Upper lobe of right lung (tissue), 1 donor: ENCODE measurements at regions not wholly inside any gene's neighbourhood (a gene's known extent, or its start where the extent isn't known, plus 50 kb on each side); places are given as distances from the start of the nearest gene placed in this dataset.
A peak's percentile ranks its signal among the peaks of the same experiment; 100 is the strongest.
"Not testable (repeated sequence)": the region's sequence is repeated elsewhere in the genome, so short reads cannot be mapped to it uniquely, and the experiment has no call there.

Experiments
- ATAC-seq: fragments of 200-7000 bp; cut with Tn5 transposase; one replicate; pipeline ENCODE4 v1.9.1; 2020; ENCODE audit warnings: mild to moderate bottlenecking, moderate library complexity
- DNase-seq: peaks from one replicate; pipeline ENCODE4 v3.0.0-alpha.2; 2020
- H3K27ac ChIP-seq: fragments of 200-600 bp; one replicate; pipeline ENCODE4 v1.8.0; 2022
- H3K27me3 ChIP-seq: fragments of 200-600 bp; one replicate; pipeline ENCODE4 v1.8.0; 2022; ENCODE audit warnings: mild to moderate bottlenecking
- H3K36me3 ChIP-seq: fragments of 200-600 bp; one replicate; pipeline ENCODE4 v1.8.0; 2022
- H3K4me1 ChIP-seq: fragments of 200-600 bp; one replicate; pipeline ENCODE4 v1.8.0; 2022
- H3K4me3 ChIP-seq: fragments of 200-600 bp; one replicate; pipeline ENCODE4 v1.8.0; 2022; ENCODE audit warnings: mild to moderate bottlenecking
- H3K9me3 ChIP-seq: fragments of 200-600 bp; one replicate; pipeline ENCODE4 v1.8.0; 2022
- intact Hi-C: fragments of 100-400 bp; cut with DNase I; formaldehyde crosslinking; loops from one replicate; pipeline ENCODE4 v1.11.0; 2022
- TF ChIP-seq, protein P1 (sequence below): fragments of 200-600 bp; IDR thresholded peaks from one replicate; pipeline ENCODE4 v1.8.0; 2022; ENCODE audit warnings: antibody characterized with exemption
- donor health status: DM: no; HTN: yes; CAD: no; lungs with severe emphysema.

DNA sequence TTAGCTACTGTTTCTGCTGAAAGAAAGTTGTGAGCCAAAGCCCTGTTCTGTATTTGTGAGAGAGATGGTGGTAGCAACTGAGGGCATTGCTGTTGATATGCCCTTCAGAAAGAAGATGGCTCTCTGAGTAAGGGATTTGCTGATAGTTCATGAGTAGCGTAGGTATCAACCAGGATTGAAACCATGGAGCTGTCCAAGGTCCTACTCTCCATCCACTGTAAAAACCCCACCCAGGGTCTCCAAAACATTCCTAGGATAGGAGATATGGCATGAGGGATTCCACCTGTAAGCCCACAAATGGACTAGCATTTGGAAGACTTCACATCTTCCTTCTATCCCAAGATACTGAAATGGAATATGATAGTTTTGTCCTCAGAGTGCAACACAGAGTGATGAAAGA is 277.1 kb upstream of the PRKX start:
- DNase-seq (no peak), ATAC-seq (no peak)
- TF ChIP-seq, protein P1, sequence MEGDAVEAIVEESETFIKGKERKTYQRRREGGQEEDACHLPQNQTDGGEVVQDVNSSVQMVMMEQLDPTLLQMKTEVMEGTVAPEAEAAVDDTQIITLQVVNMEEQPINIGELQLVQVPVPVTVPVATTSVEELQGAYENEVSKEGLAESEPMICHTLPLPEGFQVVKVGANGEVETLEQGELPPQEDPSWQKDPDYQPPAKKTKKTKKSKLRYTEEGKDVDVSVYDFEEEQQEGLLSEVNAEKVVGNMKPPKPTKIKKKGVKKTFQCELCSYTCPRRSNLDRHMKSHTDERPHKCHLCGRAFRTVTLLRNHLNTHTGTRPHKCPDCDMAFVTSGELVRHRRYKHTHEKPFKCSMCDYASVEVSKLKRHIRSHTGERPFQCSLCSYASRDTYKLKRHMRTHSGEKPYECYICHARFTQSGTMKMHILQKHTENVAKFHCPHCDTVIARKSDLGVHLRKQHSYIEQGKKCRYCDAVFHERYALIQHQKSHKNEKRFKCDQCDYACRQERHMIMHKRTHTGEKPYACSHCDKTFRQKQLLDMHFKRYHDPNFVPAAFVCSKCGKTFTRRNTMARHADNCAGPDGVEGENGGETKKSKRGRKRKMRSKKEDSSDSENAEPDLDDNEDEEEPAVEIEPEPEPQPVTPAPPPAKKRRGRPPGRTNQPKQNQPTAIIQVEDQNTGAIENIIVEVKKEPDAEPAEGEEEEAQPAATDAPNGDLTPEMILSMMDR: no peak
- intact Hi-C loops: no loop called here
- Histone ChIP-seq H3K27me3 (no peaks in the 10 kb centered on the region), H3K4me1 (no peaks in the 10 kb centered on the region), H3K4me3 (no peak overlapping the region), H3K36me3 (no peaks in the 10 kb centered on the region), H3K27ac (no peak overlapping the region), H3K9me3 (no peaks in the 10 kb centered on the region)

DNA sequence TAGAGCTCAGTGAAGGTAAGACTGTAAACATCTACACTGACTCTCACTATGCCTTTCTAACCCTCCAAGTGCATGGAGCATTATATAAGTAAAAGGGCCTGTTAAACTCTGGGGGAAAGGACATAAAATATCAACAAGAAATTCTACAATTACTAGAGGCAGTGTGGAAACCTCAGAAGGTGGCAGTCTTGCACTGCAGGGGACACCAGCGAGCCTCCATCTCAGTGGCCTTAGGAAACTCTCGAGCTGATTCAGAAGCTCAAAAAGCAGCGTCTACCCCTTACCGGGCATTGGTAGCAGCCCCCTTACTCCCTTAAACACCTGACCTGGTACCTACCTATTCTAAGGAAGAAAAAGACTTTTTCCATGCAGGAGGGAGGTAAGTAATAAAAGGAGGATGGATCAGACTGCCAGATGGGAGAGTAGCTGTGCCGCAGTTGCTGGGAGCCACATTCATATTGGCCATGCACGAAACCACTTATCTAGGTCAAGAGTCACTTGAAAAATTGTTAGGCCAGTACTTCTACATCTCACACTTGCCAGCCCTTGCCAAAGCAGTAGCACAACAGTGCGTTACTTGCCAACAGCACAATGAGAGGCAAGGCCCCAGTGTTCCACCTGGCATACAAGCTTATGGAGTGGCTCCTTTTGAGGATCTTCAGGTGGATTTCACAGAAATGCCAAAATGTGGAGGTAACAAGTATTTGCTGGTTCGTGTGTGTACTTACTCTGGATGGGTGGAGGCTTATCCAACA is 258.8 kb upstream of the PRKX start:
- intact Hi-C loops, H3K27ac ChIP-seq, DNase-seq, H3K4me3 ChIP-seq, H3K4me1 ChIP-seq, H3K36me3 ChIP-seq, ATAC-seq, H3K9me3 ChIP-seq, H3K27me3 ChIP-seq: not testable (repeated sequence)

DNA sequence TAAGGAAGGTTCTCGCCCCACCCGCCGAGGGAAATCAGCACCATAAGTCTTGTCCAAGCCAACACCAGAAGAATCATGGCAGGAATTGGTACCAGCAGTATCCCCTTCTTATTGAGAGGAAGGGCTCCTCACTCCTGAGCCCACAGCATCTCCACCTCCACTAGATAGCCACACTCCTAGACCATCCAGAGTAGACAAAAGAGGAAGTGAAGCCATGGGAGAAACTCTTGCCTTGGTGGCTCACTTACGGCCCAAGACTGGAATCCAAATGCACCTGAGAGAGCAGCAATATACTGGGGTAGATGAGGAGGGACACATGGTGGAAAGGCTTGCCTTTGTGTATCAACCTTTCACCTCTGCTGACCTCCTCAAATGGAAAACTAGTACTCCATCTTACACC is 255.3 kb upstream of the PRKX start:
- no peak for DNase-seq
- intact Hi-C loops: no loop called here
- Histone ChIP-seq H3K4me1 (no peaks in the 10 kb centered on the region), H3K9me3 (no peaks in the 10 kb centered on the region), H3K4me3 (no peak overlapping the region), H3K36me3 (no peaks in the 10 kb centered on the region), H3K27ac (no peak overlapping the region), H3K27me3 (no peaks in the 10 kb centered on the region)
- TF ChIP-seq, protein P1: no peak
- ATAC-seq: no peak

DNA sequence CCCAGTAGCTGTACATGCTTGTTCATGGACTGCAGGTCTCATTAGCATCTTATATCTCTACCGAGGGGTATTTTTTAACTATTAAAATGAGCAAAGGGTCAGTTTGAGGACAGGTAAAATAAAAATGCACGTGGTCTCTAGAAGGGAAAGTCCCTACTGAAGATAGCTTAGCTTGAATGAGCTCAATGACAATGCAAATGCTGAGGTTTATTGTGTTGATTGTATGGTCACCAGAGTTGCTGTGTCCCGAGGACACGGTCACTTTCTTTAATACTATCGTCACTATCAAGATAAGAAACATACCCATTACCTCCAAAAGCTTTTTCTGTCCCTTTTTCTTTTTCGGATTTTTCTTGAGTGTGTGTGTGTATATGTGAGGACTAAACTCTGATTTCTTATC is 250.5 kb upstream of the PRKX start:
- DNase-seq: no peak
- intact Hi-C loops: no loop called here
- no peak for ATAC-seq
- no peaks in the 10 kb centered on the region for H3K36me3 ChIP-seq
- no peaks in the 10 kb centered on the region for H3K27me3 ChIP-seq
- H3K9me3 ChIP-seq: no peaks in the 10 kb centered on the region
- TF ChIP-seq, protein P1: no peak
- H3K4me1 ChIP-seq: no peaks in the 10 kb centered on the region
- H3K27ac ChIP-seq: no peak overlapping the region
- H3K4me3 ChIP-seq: no peak overlapping the region

DNA sequence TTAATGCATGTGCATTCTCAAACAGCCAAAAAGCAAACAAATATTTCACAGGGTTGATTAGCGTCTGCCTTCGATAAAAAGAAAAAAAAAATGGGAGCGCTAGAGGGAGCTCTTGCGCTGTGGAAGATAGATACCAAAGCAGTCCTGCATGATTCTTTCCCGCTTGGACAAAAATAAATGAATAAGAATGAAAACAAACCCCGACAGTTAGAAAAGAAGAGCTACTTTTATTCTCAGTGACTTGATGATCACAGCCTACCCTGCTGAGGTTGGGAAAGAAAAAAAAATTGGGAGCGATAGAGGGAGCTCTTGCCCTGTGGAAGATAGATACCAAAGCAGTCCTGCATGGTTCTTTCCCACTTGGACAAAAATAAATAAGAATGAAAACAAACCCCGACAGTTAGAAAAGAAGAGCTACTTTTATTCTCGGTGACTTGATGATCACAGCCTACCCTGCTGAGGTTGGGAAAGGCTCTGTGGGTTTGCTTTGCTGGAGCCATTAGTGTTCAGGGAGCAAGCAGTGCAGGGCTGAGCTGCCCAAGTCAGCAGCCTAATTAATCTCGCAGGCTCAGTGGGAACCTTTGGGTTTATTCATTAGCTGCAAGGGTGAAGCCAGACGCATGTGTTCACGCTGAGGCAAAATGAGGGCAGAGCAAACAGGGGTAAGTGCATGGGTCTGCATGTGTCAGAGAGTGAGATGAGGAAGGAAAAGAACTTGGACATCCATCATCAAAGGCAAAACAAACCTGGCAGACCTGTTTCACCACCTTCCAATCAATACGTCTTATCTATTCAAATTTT is 249.3 kb upstream of the PRKX start:
- no peaks in the 10 kb centered on the region for H3K9me3 ChIP-seq
- intact Hi-C loops: no loop called here
- DNase-seq: no peak
- no peak for ATAC-seq
- H3K4me1 ChIP-seq: no peaks in the 10 kb centered on the region
- H3K27ac ChIP-seq: no peak overlapping the region
- H3K4me3 ChIP-seq: no peak overlapping the region
- H3K27me3 ChIP-seq: no peaks in the 10 kb centered on the region
- TF ChIP-seq, protein P1: peak; percentile 43
- H3K36me3 ChIP-seq: no peaks in the 10 kb centered on the region

DNA sequence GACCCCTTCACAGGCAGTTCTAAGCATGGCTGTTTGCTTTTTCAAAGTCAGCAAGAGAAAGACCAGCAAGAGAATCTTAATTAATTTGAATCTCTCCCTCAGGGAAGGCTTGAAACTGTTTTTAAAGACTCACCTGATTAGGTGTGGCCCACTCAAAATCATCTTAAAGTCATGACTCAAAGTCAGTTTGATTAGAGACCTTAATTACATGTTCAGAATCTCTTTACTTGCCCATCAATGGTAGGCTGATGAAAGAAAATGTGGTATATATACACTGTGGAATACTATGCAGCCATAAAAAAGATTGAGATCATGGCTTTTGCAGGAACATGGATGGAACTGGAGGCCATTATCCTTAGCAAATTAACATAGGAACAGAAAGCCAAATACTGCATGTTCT is 247.5 kb upstream of the PRKX start:
- no peak for ATAC-seq
- no peak for DNase-seq
- intact Hi-C loops: no loop called here
- Histone ChIP-seq H3K36me3 (no peaks in the 10 kb centered on the region), H3K27me3 (no peaks in the 10 kb centered on the region), H3K27ac (no peak overlapping the region), H3K4me3 (no peak overlapping the region), H3K4me1 (no peaks in the 10 kb centered on the region), H3K9me3 (no peaks in the 10 kb centered on the region)
- TF ChIP-seq, protein P1: no peak
